ENCODE measurements at regions not wholly inside any gene's neighbourhood (a gene's known extent, or its start where the extent isn't known, plus 50 kb on each side); places are given as distances from the start of the nearest gene placed in this dataset.

- H3K27ac Mint-ChIP-seq (ENCODE audit: unreplicated experiment), result no peak overlapping the region
- Histone ChIP-seq H3K9me3 (ENCODE audit: insufficient read depth, low read depth, low read length) (no peaks in the 10 kb centered on the region), H3K9ac (ENCODE audit: low read length) (no peak overlapping the region), H3K27ac (ENCODE audit: low read depth, low read length) (no peak overlapping the region), H2AFZ (ENCODE audit: low read depth, low read length) (no peak overlapping the region), H3K4me2 (ENCODE audit: low read length) (no peak overlapping the region), H3K4me3 (ENCODE audit: insufficient read depth, low read depth, low read length) (no peak overlapping the region), H3K36me3 (ENCODE audit: insufficient read depth, low read length) (no peaks in the 10 kb centered on the region), H3K79me2 (ENCODE audit: insufficient read depth, low read length) (no peaks in the 10 kb centered on the region), H3K27me3 (ENCODE audit: insufficient read depth, low read length) (no peaks in the 10 kb centered on the region), H4K20me1 (ENCODE audit: insufficient read depth, low read length) (no peaks in the 10 kb centered on the region), H3K4me1 (ENCODE audit: insufficient read depth, low read length) (peaks cover 11% of the 10 kb centered on the region)
- H3K27me3 Mint-ChIP-seq (ENCODE audit: low read depth, unreplicated experiment), result no peaks in the 10 kb centered on the region
- DNase-seq (ENCODE audit: low read depth) (no peak), FAIRE-seq (no peak)
- no peak for TF ChIP-seq EZH2 (IDR thresholded peaks at IDR 0.05; ENCODE audit: insufficient read depth, low read length)
- TF ChIP-seq CTCF (IDR thresholded peaks at IDR 0.05; ENCODE audit: insufficient read depth, low read depth, low read length), result no peak
- H3K36me3 Mint-ChIP-seq (ENCODE audit: low read depth, unreplicated experiment), result no peaks in the 10 kb centered on the region
- no peaks in the 10 kb centered on the region for H3K9me3 Mint-ChIP-seq (ENCODE audit: unreplicated experiment)
- H3K4me1 Mint-ChIP-seq (ENCODE audit: low read depth, unreplicated experiment), result peaks cover 21% of the 10 kb centered on the region
- no peak overlapping the region for H3K4me3 Mint-ChIP-seq (ENCODE audit: unreplicated experiment)
Measured at GRCh38 chr6:149227796-149228195, 89.7 kb upstream of the TAB2 start.

GRCh38 chr6:149228311-149228955 lies 89.1 kb upstream of the TAB2 start:
- DNase-seq (ENCODE audit: low read depth) (no peak), FAIRE-seq (no peak)
- Histone ChIP-seq H3K79me2 (ENCODE audit: insufficient read depth, low read length) (no peaks in the 10 kb centered on the region), H3K9ac (ENCODE audit: low read length) (no peak overlapping the region), H3K4me2 (ENCODE audit: low read length) (no peak overlapping the region), H3K36me3 (ENCODE audit: insufficient read depth, low read length) (no peaks in the 10 kb centered on the region), H3K27me3 (ENCODE audit: insufficient read depth, low read length) (no peaks in the 10 kb centered on the region), H3K4me3 (ENCODE audit: insufficient read depth, low read depth, low read length) (no peak overlapping the region), H2AFZ (ENCODE audit: low read depth, low read length) (no peak overlapping the region), H3K4me1 (ENCODE audit: insufficient read depth, low read length) (peaks cover 15% of the 10 kb centered on the region), H3K9me3 (ENCODE audit: insufficient read depth, low read depth, low read length) (no peaks in the 10 kb centered on the region), H3K27ac (ENCODE audit: low read depth, low read length) (no peak overlapping the region), H4K20me1 (ENCODE audit: insufficient read depth, low read length) (no peaks in the 10 kb centered on the region)
- Mint-ChIP-seq H3K27ac (ENCODE audit: unreplicated experiment) (no peak overlapping the region), H3K27me3 (ENCODE audit: low read depth, unreplicated experiment) (no peaks in the 10 kb centered on the region), H3K4me1 (ENCODE audit: low read depth, unreplicated experiment) (peaks cover 24% of the 10 kb centered on the region), H3K9me3 (ENCODE audit: unreplicated experiment) (no peaks in the 10 kb centered on the region), H3K4me3 (ENCODE audit: unreplicated experiment) (no peak overlapping the region), H3K36me3 (ENCODE audit: low read depth, unreplicated experiment) (no peaks in the 10 kb centered on the region)
- TF ChIP-seq CTCF (IDR thresholded peaks at IDR 0.05; ENCODE audit: insufficient read depth, low read depth, low read length) (no peak), EZH2 (IDR thresholded peaks at IDR 0.05; ENCODE audit: insufficient read depth, low read length) (no peak)

GRCh38 chr6:149229096-149229495 lies 88.4 kb upstream of the TAB2 start:
- H3K9me3 ChIP-seq (ENCODE audit: insufficient read depth, low read depth, low read length), result no peaks in the 10 kb centered on the region
- no peaks in the 10 kb centered on the region for H3K27me3 ChIP-seq (ENCODE audit: insufficient read depth, low read length)
- no peaks in the 10 kb centered on the region for H3K79me2 ChIP-seq (ENCODE audit: insufficient read depth, low read length)
- H3K4me1 ChIP-seq (ENCODE audit: insufficient read depth, low read length), result peaks cover 20% of the 10 kb centered on the region
- no peaks in the 10 kb centered on the region for H3K9me3 Mint-ChIP-seq (ENCODE audit: unreplicated experiment)
- H3K4me2 ChIP-seq (ENCODE audit: low read length), result no peak overlapping the region
- H3K9ac ChIP-seq (ENCODE audit: low read length), result no peak overlapping the region
- H2AFZ ChIP-seq (ENCODE audit: low read depth, low read length), result no peak overlapping the region
- no peak overlapping the region for H3K27ac ChIP-seq (ENCODE audit: low read depth, low read length)
- TF ChIP-seq EZH2 (IDR thresholded peaks at IDR 0.05; ENCODE audit: insufficient read depth, low read length), result no peak
- TF ChIP-seq CTCF (IDR thresholded peaks at IDR 0.05; ENCODE audit: insufficient read depth, low read depth, low read length), result no peak
- H3K27me3 Mint-ChIP-seq (ENCODE audit: low read depth, unreplicated experiment), result no peaks in the 10 kb centered on the region
- no peaks in the 10 kb centered on the region for H3K36me3 Mint-ChIP-seq (ENCODE audit: low read depth, unreplicated experiment)
- no peak overlapping the region for H3K4me3 Mint-ChIP-seq (ENCODE audit: unreplicated experiment)
- H3K36me3 ChIP-seq (ENCODE audit: insufficient read depth, low read length), result no peaks in the 10 kb centered on the region
- H4K20me1 ChIP-seq (ENCODE audit: insufficient read depth, low read length), result no peaks in the 10 kb centered on the region
- H3K27ac Mint-ChIP-seq (ENCODE audit: unreplicated experiment), result no peak overlapping the region
- peaks cover 30% of the 10 kb centered on the region for H3K4me1 Mint-ChIP-seq (ENCODE audit: low read depth, unreplicated experiment)
- DNase-seq (ENCODE audit: low read depth) (no peak), FAIRE-seq (no peak)
- H3K4me3 ChIP-seq (ENCODE audit: insufficient read depth, low read depth, low read length), result no peak overlapping the region

Data from astrocyte (in vitro differentiated cells and primary cell).